Spleen (tissue), 7 donors: ENCODE measurements at regions not wholly inside any gene's neighbourhood (a gene's known extent, or its start where the extent isn't known, plus 50 kb on each side); places are given as distances from the start of the nearest gene placed in this dataset.

ENCODE experiments used
- POLR2A ChIP-seq, 3 donors: fragments of 450-650 bp; IDR thresholded peaks; one replicate each; pipeline ENCODE4 v1.5.1; 2017; ENCODE audit warnings: antibody characterized with exemption in 3 of 3, mild to moderate bottlenecking in 1 of 3
- POLR2AphosphoS5 ChIP-seq, 3 donors: sonication (generic); formaldehyde crosslinking; IDR thresholded peaks; one replicate each; pipeline ENCODE4 v1.5.1; 2017; ENCODE audit warnings: antibody characterized with exemption in 3 of 3
- TF ChIP-seq, protein P1 (sequence below), 11 experiments: fragments of 200-600 bp in 7 of 11; fragments of 450-650 bp in 4 of 11; sonication (generic) in 4 of 11; IDR thresholded peaks in 8 of 11; conservative IDR thresholded peaks in 3 of 11; 1 replicate in 7 of 11; 2 replicates in 4 of 11; pipeline versions ENCODE4 v1.4.0 to v1.8.0; 2016 to 2021; ENCODE audit warnings: antibody characterized with exemption in 11 of 11, inconsistent platforms in 4 of 11, mild to moderate bottlenecking in 1 of 11
- donor health status: DM: no; HTN: no; CAD: no; lungs with moderate emphysema.
- donor health status: DM: no; HTN: no; CAD: no.
- donor health status: DM: no; HTN: no; CAD: no.

DNA sequence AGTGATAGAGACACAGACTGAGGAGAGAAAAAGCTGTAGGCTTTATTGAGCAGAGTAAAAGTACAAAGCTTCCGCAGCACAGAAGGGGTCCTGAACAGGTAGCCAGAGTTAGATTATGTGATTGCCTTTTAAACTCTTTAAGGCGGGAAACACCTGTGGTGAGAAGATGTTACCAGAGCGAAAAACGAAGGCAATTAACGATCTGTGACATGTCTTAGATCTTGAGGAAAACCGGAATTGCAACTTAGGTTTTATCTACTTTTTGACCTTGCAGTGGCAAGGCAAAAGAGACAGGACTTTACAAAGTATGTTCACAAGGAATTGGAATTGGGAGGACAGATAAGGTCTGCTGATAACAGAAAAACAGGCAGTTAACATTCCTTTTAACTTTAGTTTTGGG lies 493.6 kb upstream of the FAT3 start:
- TF ChIP-seq, protein P1, sequence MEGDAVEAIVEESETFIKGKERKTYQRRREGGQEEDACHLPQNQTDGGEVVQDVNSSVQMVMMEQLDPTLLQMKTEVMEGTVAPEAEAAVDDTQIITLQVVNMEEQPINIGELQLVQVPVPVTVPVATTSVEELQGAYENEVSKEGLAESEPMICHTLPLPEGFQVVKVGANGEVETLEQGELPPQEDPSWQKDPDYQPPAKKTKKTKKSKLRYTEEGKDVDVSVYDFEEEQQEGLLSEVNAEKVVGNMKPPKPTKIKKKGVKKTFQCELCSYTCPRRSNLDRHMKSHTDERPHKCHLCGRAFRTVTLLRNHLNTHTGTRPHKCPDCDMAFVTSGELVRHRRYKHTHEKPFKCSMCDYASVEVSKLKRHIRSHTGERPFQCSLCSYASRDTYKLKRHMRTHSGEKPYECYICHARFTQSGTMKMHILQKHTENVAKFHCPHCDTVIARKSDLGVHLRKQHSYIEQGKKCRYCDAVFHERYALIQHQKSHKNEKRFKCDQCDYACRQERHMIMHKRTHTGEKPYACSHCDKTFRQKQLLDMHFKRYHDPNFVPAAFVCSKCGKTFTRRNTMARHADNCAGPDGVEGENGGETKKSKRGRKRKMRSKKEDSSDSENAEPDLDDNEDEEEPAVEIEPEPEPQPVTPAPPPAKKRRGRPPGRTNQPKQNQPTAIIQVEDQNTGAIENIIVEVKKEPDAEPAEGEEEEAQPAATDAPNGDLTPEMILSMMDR (IDR thresholded peaks at IDR 0.05 in 8 of 11, conservative IDR thresholded peaks at IDR 0.05 in 3 of 11), result no peak
- TF ChIP-seq POLR2AphosphoS5 (IDR thresholded peaks at IDR 0.05), result no peak
- TF ChIP-seq POLR2A (IDR thresholded peaks at IDR 0.05), result no peak
